OCI-LY7 (cell line): ENCODE measurements at regions not wholly inside any gene's neighbourhood (a gene's known extent, or its start where the extent isn't known, plus 50 kb on each side); places are given as distances from the start of the nearest gene placed in this dataset.

Source experiments
- CTCF ChIP-seq: fragments of 200-600 bp; sonication (generic); conservative IDR thresholded peaks from 2 replicates; pipeline ENCODE4 v1.5.1; 2014; ENCODE audit warnings: mild to moderate bottlenecking, antibody characterized with exemption, low read length, moderate library complexity, mixed read lengths
- EZH2phosphoT487 ChIP-seq: fragments of 200-600 bp; sonication (generic); IDR thresholded peaks from 2 replicates; pipeline ENCODE4 v1.6.1; 2018; ENCODE audit warnings: low read depth, borderline replicate concordance, mild to moderate bottlenecking, mixed run types, antibody characterized with exemption, low read length, moderate library complexity, mixed read lengths

GRCh38 chrX:146481735-146482134, 327.8 kb upstream of the CXorf51B start:
- no peak for TF ChIP-seq CTCF
- TF ChIP-seq EZH2phosphoT487, result no peak
